SK-N-SH (cell line): ENCODE measurements at regions not wholly inside any gene's neighbourhood (a gene's known extent, or its start where the extent isn't known, plus 50 kb on each side); places are given as distances from the start of the nearest gene placed in this dataset.

Source experiments
- CTCF ChIA-PET: fragments of 300-600, 350-600 bp; formaldehyde crosslinking; extraction: SDS; loops from one replicate; lab custom pipeline; 2021; lab: Yijun Ruan, JAX
- POLR2A ChIA-PET: fragments of 350-600 bp; sonication (Branson Sonifier 250); formaldehyde crosslinking; extraction: SDS; loops from one replicate; lab custom pipeline; 2020; ENCODE audit warnings: antibody characterized with exemption, inconsistent platforms; lab: Yijun Ruan, JAX
- DNase-seq: peaks from one replicate; pipeline ENCODE4 v3.0.0; 2012
- H2AFZ ChIP-seq: fragments of 200-600 bp; sonication (generic); 2 replicates; pipeline ENCODE4 v1.8.1; 2016; ENCODE audit warnings: antibody characterized with exemption, mild to moderate bottlenecking, low read depth
- H3F3A ChIP-seq: fragments of 200-600 bp; sonication (generic); replicated peaks from 2 replicates; pipeline ENCODE3; 2016; ENCODE audit warnings: antibody characterized with exemption, mild to moderate bottlenecking; ENCODE audit not compliant: insufficient read depth
- H3K27ac ChIP-seq, 2 experiments: fragments of 200-500 bp in 1 of 2; fragments of 200-600 bp in 1 of 2; sonication (Bioruptor generic) in 1 of 2; sonication (generic), shearing (Covaris generic) in 1 of 2; 2 replicates each; pipeline versions ENCODE4 v1.5.1 to v1.6.1; 2014 to 2016; ENCODE audit warnings: low read depth in 2 of 2, inconsistent platforms in 1 of 2, low read length in 1 of 2, mild to moderate bottlenecking in 1 of 2, mixed read lengths in 1 of 2
- H3K27me3 ChIP-seq: fragments of 200-600 bp; sonication (generic), shearing (Covaris generic); 2 replicates; pipeline ENCODE4 v1.6.1; 2016; ENCODE audit warnings: mixed run types; ENCODE audit not compliant: insufficient read depth
- H3K36me3 ChIP-seq, 2 experiments: fragments of 200-500 bp in 1 of 2; fragments of 200-600 bp in 1 of 2; sonication (Bioruptor generic) in 1 of 2; sonication (generic) in 1 of 2; replicated peaks in 1 of 2; 2 replicates each; pipeline versions ENCODE3 to v1.5.1; 2014 to 2016; ENCODE audit warnings: low read length in 1 of 2, mild to moderate bottlenecking in 1 of 2; ENCODE audit not compliant: insufficient read depth in 2 of 2, control insufficient read depth in 1 of 2
- H3K4me1 ChIP-seq, 2 experiments: fragments of 200-500 bp in 1 of 2; fragments of 200-600 bp in 1 of 2; sonication (Bioruptor generic) in 1 of 2; sonication (generic), shearing (Covaris generic) in 1 of 2; 2 replicates each; pipeline versions ENCODE4 v1.5.1 to v1.6.1; 2014 to 2016; ENCODE audit warnings: low read depth in 1 of 2, low read length in 1 of 2, mixed run types in 1 of 2; ENCODE audit not compliant: insufficient read depth in 2 of 2, control insufficient read depth in 1 of 2
- H3K4me2 ChIP-seq: fragments of 200-600 bp; sonication (generic), shearing (Covaris generic); 2 replicates; pipeline ENCODE4 v1.6.1; 2017; ENCODE audit warnings: mixed run types
- H3K4me3 ChIP-seq, 2 experiments: fragments of 200-500 bp in 1 of 2; fragments of 200-600 bp in 1 of 2; sonication (Bioruptor generic) in 1 of 2; sonication (generic), shearing (Covaris generic) in 1 of 2; 2 replicates each; pipeline versions ENCODE4 v1.5.1 to v1.8.1; 2014 to 2016; ENCODE audit warnings: low read depth in 2 of 2, inconsistent platforms in 1 of 2, low read length in 1 of 2, mild to moderate bottlenecking in 1 of 2, mixed read lengths in 1 of 2, moderate library complexity in 1 of 2
- H3K79me2 ChIP-seq: fragments of 200-600 bp; sonication (generic); 2 replicates; pipeline ENCODE4 v1.8.1; 2017; ENCODE audit warnings: mild to moderate bottlenecking; ENCODE audit not compliant: insufficient read depth
- H3K9ac ChIP-seq: fragments of 200-600 bp; sonication (generic); 2 replicates; pipeline ENCODE4 v1.6.1; 2017; ENCODE audit warnings: mixed run types
- H3K9me2 ChIP-seq: fragments of 200-600 bp; sonication (generic); 2 replicates; pipeline ENCODE4 v1.6.1; 2017; ENCODE audit warnings: mixed run types
- H3K9me3 ChIP-seq: fragments of 200-600 bp; sonication (generic); 2 replicates; pipeline ENCODE4 v1.6.1; 2017; ENCODE audit warnings: mixed run types, mild to moderate bottlenecking, moderate library complexity
- H4K20me1 ChIP-seq: fragments of 200-600 bp; sonication (generic); 2 replicates; pipeline ENCODE4 v1.6.1; 2017; ENCODE audit warnings: mild to moderate bottlenecking, mixed run types; ENCODE audit not compliant: insufficient read depth
- CHD2 ChIP-seq: fragments of 150-350 bp; IDR thresholded peaks from 2 replicates; pipeline ENCODE4 v1.6.1; 2018; ENCODE audit warnings: low read length; ENCODE audit not compliant: partially characterized antibody
- ELF1 ChIP-seq: IDR thresholded peaks from 2 replicates; pipeline ENCODE4 v1.4.0; 2012
- EP300 ChIP-seq, 2 experiments: IDR thresholded peaks; 2 replicates each; pipeline versions ENCODE4 v1.4.0 to v1.6.1; 2012; ENCODE audit warnings: borderline replicate concordance in 1 of 2, low read depth in 1 of 2, low read length in 1 of 2
- EZH2phosphoT487 ChIP-seq: fragments of 200-600 bp; sonication (generic); IDR thresholded peaks from 2 replicates; pipeline ENCODE4 v1.6.1; 2017; ENCODE audit warnings: low read depth, mixed run types, mild to moderate bottlenecking, antibody characterized with exemption, moderate library complexity, borderline replicate concordance
- FOXJ3 ChIP-seq: sonication (generic); formaldehyde crosslinking; IDR thresholded peaks from 2 replicates; pipeline ENCODE4 v1.5.1; 2020; ENCODE audit warnings: mild to moderate bottlenecking, missing genetic modification reagents
- GABPA ChIP-seq: IDR thresholded peaks from 2 replicates; pipeline ENCODE4 v1.4.0; 2012; ENCODE audit warnings: low read depth, mild to moderate bottlenecking
- GATA2 ChIP-seq: sonication (generic); formaldehyde crosslinking; IDR thresholded peaks from 2 replicates; pipeline ENCODE4 v1.5.0; 2020; ENCODE audit warnings: mild to moderate bottlenecking, missing genetic modification reagents
- JUND ChIP-seq: IDR thresholded peaks from 2 replicates; pipeline ENCODE4 v1.4.0; 2012
- MEF2A ChIP-seq: IDR thresholded peaks from 2 replicates; pipeline ENCODE4 v1.4.0; 2012; ENCODE audit warnings: low read depth, borderline replicate concordance
- NFIC ChIP-seq: IDR thresholded peaks from 2 replicates; pipeline ENCODE4 v1.4.0; 2012; ENCODE audit warnings: borderline replicate concordance
- NRF1 ChIP-seq: IDR thresholded peaks from 2 replicates; pipeline ENCODE4 v1.6.1; 2012; ENCODE audit warnings: low read depth, mild to moderate bottlenecking, low read length
- POLR2AphosphoS5 ChIP-seq: IDR thresholded peaks from 2 replicates; pipeline ENCODE4 v1.6.1; 2012; ENCODE audit warnings: low read depth, low read length
- RAD21 ChIP-seq: IDR thresholded peaks from 2 replicates; pipeline ENCODE4 v1.6.1; 2012; ENCODE audit warnings: mild to moderate bottlenecking, low read length
- RCOR1 ChIP-seq: fragments of 150-350 bp; IDR thresholded peaks from 2 replicates; pipeline ENCODE4 v1.6.1; 2017; ENCODE audit warnings: antibody characterized with exemption, low read length
- REST ChIP-seq: IDR thresholded peaks from 2 replicates; pipeline ENCODE4 v1.6.1; 2012; ENCODE audit warnings: mild to moderate bottlenecking, low read depth, low read length, moderate library complexity
- RFX5 ChIP-seq: IDR thresholded peaks from 2 replicates; pipeline ENCODE4 v1.6.1; 2012; ENCODE audit warnings: mild to moderate bottlenecking, improper control_type of control experiment, low read length
- TAF1 ChIP-seq: IDR thresholded peaks from 2 replicates; pipeline ENCODE4 v1.6.1; 2012; ENCODE audit warnings: low read depth, mild to moderate bottlenecking, low read length, moderate library complexity, borderline replicate concordance
- USF2 ChIP-seq: fragments of 150-350 bp; IDR thresholded peaks from 2 replicates; pipeline ENCODE4 v1.6.1; 2017; ENCODE audit warnings: antibody characterized with exemption, low read length, low read depth, borderline replicate concordance
- WGBS: methylation state at CpG from one replicate; pipeline ENCODE4 v1.1.6; 2017; ENCODE audit warnings: low lambda C conversion rate; 5-methylcytosine and 5-hydroxymethylcytosine counted together

GRCh38 chr10:83881661-83882060 is 257.6 kb upstream of the GHITM start:
- H3K36me3 ChIP-seq: no peaks in the 10 kb centered on the region
- H3K9me2 ChIP-seq: no peaks in the 10 kb centered on the region
- H3K4me2 ChIP-seq: no peak overlapping the region
- H3K27ac ChIP-seq: no peak overlapping the region
- no peak overlapping the region for H3K9ac ChIP-seq
- H3F3A ChIP-seq: no peaks in the 10 kb centered on the region
- H4K20me1 ChIP-seq: no peaks in the 10 kb centered on the region
- DNase-seq: no peak
- CTCF ChIA-PET: interaction anchor here (0.8 kb wide), 1 partner anchor 11 kb away, joined by 5 read pairs; no protein-coding TSS in a partner anchor
- no peak for TF ChIP-seq POLR2AphosphoS5
- TF ChIP-seq RCOR1: no peak
- no peak for TF ChIP-seq CHD2
- no peak for TF ChIP-seq EZH2phosphoT487
- no peak for TF ChIP-seq USF2
- no peak for TF ChIP-seq ELF1
- TF ChIP-seq JUND: no peak
- TF ChIP-seq GABPA: no peak
- TF ChIP-seq FOXJ3: no peak
- TF ChIP-seq REST: no peak
- no peak for TF ChIP-seq GATA2
- no peak for TF ChIP-seq NRF1
- TF ChIP-seq RFX5: no peak
- no peak for TF ChIP-seq NFIC
- TF ChIP-seq EP300 (IDR thresholded peaks at IDR 0.05; ENCODE audit: borderline replicate concordance in 1 of 2, low read depth in 1 of 2, low read length in 1 of 2): no peak
- TF ChIP-seq TAF1: no peak
- TF ChIP-seq MEF2A: no peak
- no peak for TF ChIP-seq RAD21
- TF ChIP-seq, all 33 proteins: peak for 0
- WGBS: 38% methylated on average over 1 of the region's 1 CpG
- Histone ChIP-seq H2AFZ (no peak overlapping the region), H3K79me2 (no peaks in the 10 kb centered on the region), H3K9me3 (no peaks in the 10 kb centered on the region), H3K4me1 (no peaks in the 10 kb centered on the region), H3K27me3 (no peaks in the 10 kb centered on the region), H3K4me3 (no peak overlapping the region)
- POLR2A ChIA-PET: no interaction called here
